ENCODE measurements at regions not wholly inside any gene's neighbourhood (a gene's known extent, or its start where the extent isn't known, plus 50 kb on each side); places are given as distances from the start of the nearest gene placed in this dataset.

GRCh38 chr6:11322252-11322885, 89.9 kb upstream of the NEDD9 start:
- TF ChIP-seq POLR2A (IDR thresholded peaks at IDR 0.05) (no peak), CTCF (IDR thresholded peaks at IDR 0.05) (no peak), EP300 (IDR thresholded peaks at IDR 0.05) (no peak), POLR2AphosphoS5 (IDR thresholded peaks at IDR 0.05) (no peak)
- no peaks in the 10 kb centered on the region for H3K9me3 ChIP-seq
- peaks cover 16 to 26% (median 21%) of the 10 kb centered on the region in 4 donors for H3K4me1 ChIP-seq
- DNase-seq: no peak
- no peak for ATAC-seq (ENCODE audit: low FRiP score in 2 of 2)
- no peak overlapping the region for H3K4me3 ChIP-seq
- 74 to 79% methylated on average over 8 of the region's 8 CpGs for WGBS, 2 donors
- H3K36me3 ChIP-seq: no peaks in the 10 kb centered on the region
- peak overlapping the region in 1 of 4 donors; percentile 77 for H3K27ac ChIP-seq
- no peaks in the 10 kb centered on the region for H3K27me3 ChIP-seq

- H3K9me3 ChIP-seq: no peaks in the 10 kb centered on the region
- no peaks in the 10 kb centered on the region for H3K36me3 ChIP-seq
- DNase-seq (no peak), ATAC-seq (ENCODE audit: low FRiP score in 2 of 2) (no peak)
- peak overlapping the region in 2 of 4 donors; percentile 3 to 28 for H3K27ac ChIP-seq
- no peak for TF ChIP-seq POLR2A (IDR thresholded peaks at IDR 0.05)
- TF ChIP-seq POLR2AphosphoS5 (IDR thresholded peaks at IDR 0.05): no peak
- no peak for TF ChIP-seq EP300 (IDR thresholded peaks at IDR 0.05)
- TF ChIP-seq CTCF (IDR thresholded peaks at IDR 0.05): no peak
- no peak overlapping the region for H3K4me3 ChIP-seq
- H3K4me1 ChIP-seq: peaks cover 16 to 29% (median 22%) of the 10 kb centered on the region in 4 donors
- H3K27me3 ChIP-seq: no peaks in the 10 kb centered on the region
- 75 to 82% methylated on average over 9 of the region's 9 CpGs for WGBS, 2 donors
Observed at GRCh38 chr6:11320914-11321597, 88.6 kb upstream of the NEDD9 start.

- Histone ChIP-seq H3K36me3 (no peaks in the 10 kb centered on the region), H3K27ac (peak overlapping the region; percentile 41 to 76 (median 46)), H3K27me3 (no peaks in the 10 kb centered on the region), H3K4me3 (no peak overlapping the region), H3K4me1 (peaks cover 18 to 32% (median 25%) of the 10 kb centered on the region in 4 donors), H3K9me3 (no peaks in the 10 kb centered on the region)
- DNase-seq: no peak
- TF ChIP-seq POLR2A (IDR thresholded peaks at IDR 0.05) (no peak), POLR2AphosphoS5 (IDR thresholded peaks at IDR 0.05) (no peak), EP300 (IDR thresholded peaks at IDR 0.05) (no peak), CTCF (IDR thresholded peaks at IDR 0.05) (no peak)
- ATAC-seq (ENCODE audit: low FRiP score in 2 of 2): peak in 1 of 2 donors; percentile 11
- WGBS, 2 donors: 80 to 85% methylated on average over 9 of the region's 9 CpGs
Observed at GRCh38 chr6:11318835-11319813, 86.7 kb upstream of the NEDD9 start.

GRCh38 chr6:11317885-11318771, 85.7 kb upstream of the NEDD9 start:
- peak; percentile 59 to 85 for ATAC-seq (ENCODE audit: low FRiP score in 2 of 2)
- H3K9me3 ChIP-seq: no peaks in the 10 kb centered on the region
- peaks cover 17 to 29% (median 24%) of the 10 kb centered on the region in 4 donors for H3K4me1 ChIP-seq
- peak in 1 of 2 donors; percentile 74 for DNase-seq
- TF ChIP-seq POLR2A (IDR thresholded peaks at IDR 0.05): peak in 1 of 4 donors; percentile 28
- peak in 1 of 4 donors; percentile 29 for TF ChIP-seq EP300 (IDR thresholded peaks at IDR 0.05)
- TF ChIP-seq POLR2AphosphoS5 (IDR thresholded peaks at IDR 0.05): peak; percentile 72 to 91
- TF ChIP-seq CTCF (IDR thresholded peaks at IDR 0.05): no peak
- 65 to 71% methylated on average over 11 of the region's 11 CpGs for WGBS, 2 donors
- H3K36me3 ChIP-seq: no peaks in the 10 kb centered on the region
- no peak overlapping the region for H3K4me3 ChIP-seq
- peak overlapping the region; percentile 41 to 76 (median 54) for H3K27ac ChIP-seq
- H3K27me3 ChIP-seq: no peaks in the 10 kb centered on the region

Data from upper lobe of left lung (tissue), 6 donors.